ENCODE measurements at regions not wholly inside any gene's neighbourhood (a gene's known extent, or its start where the extent isn't known, plus 50 kb on each side); places are given as distances from the start of the nearest gene placed in this dataset.

- DNase-seq (ENCODE audit: low read depth in 1 of 2, low spot score in 1 of 2) = no peak
Observed at GRCh38 chr11:16448123-16448717, 91.9 kb upstream of the SOX6 start.

DNA sequence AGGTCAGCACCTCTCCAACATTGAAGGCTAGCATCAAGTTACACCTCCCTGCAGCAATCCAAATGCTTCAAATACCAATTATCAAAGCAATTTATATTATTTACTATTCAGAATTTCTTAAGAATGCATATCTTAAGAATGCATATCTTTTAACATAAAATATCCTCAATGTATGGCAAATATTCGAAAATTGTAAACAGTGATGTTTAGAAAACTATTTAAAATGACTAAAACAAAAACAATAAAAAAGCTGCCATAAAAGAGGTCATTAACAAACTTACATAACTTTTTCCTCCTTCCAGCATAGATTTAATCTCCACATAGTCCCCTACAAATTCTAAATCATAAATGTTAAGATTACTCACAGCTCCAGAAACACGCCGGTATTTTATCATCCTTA lies 85.1 kb upstream of the SOX6 start:
- no peak for DNase-seq (ENCODE audit: low read depth in 1 of 2, low spot score in 1 of 2)

DNA sequence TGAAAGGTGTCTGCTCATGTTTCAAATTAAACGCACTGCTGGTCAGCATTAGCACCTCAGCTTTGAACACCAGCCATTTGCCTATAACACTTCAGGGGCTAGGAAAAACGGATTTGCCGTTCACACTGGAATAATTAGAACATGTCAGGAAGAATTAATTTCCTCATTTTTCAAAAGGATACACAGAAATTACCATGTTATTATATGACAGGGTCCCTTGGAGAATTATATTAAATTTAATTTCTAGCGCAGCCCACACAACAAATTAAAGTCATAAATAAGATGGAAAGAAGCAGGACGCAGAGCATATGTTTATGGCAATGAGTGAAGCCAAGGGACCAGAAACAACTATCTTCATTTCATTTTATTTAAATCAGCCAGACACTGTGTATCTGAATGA lies 83.8 kb upstream of the SOX6 start:
- DNase-seq (ENCODE audit: low read depth in 1 of 2, low spot score in 1 of 2) = no peak

GRCh38 chr11:16434036-16434435 lies 77.7 kb upstream of the SOX6 start:
- DNase-seq (ENCODE audit: low read depth in 1 of 2, low spot score in 1 of 2) = no peak

DNA sequence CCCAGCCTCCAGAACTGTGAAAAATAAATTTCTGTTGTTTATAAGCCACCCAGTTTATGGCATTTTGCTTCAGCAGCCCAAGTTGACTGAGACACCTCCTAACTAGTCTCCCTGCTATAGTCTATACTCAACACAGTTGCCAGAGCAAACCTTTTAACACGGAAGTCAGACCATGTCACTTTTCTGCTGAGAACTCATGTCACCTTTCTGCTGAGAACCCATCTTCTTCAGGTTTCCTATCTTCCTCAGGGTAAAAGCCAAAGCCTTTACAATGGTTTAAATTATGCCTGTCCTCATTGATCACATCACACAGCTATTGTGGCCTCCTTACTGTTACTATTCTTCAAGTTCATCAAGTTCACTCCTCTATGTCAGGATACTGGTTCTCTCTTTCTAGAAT lies 74.3 kb upstream of the SOX6 start:
- no peak for DNase-seq (ENCODE audit: low read depth in 1 of 2, low spot score in 1 of 2)

DNA sequence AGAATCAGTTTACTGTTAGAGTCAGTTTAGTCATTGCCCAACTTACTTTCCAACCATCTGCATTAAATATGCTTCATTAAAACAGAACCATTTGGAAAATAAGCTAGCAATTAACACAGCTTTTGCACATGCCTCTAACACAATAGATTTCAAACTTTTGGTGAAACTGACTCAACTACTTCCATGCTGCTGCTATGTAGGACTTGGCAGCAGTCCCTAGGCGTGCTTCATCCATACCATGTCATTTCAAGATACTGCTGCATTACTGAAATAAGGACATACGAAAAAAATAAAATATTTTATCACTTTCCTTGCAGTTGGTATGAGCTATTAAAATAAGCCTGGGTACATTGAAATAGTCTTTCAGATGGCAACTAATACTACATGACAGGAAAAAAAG lies 65.5 kb upstream of the SOX6 start:
- DNase-seq (ENCODE audit: low read depth in 1 of 2, low spot score in 1 of 2) = no peak

- no peak for DNase-seq (ENCODE audit: low read depth in 1 of 2, low spot score in 1 of 2)
Observed at GRCh38 chr11:16418428-16419097, 62.2 kb upstream of the SOX6 start.

DNA sequence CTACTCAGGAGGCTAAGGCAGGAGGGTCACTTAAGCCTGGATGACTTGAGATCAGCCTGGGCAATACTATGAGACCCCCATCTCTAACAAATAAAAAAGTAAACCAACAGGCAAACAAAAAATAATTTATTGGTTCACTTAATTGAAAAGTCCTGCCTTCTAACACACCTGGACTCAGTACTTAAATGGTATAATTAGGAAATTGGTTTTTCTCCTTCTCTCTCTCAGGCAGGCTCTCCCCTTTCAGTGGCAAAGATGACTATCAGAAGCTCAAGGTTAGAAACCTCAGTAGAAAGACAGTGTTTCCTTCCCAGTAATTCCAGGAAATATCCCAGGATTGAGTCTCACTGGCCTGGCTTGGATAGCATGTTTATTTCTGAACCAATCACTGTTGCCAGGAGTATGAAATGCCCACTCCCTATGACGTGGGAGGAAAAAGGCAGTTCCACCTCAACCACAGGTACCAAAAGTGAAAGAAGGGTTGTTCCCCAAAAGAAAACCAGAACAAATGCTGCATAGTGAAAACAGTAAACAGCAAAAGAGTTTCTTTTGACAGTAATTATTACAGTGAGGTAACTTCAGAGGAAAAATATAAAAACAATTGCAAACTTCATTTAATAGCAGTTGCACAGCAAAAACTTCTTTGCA lies 56.3 kb upstream of the SOX6 start:
- no peak for DNase-seq (ENCODE audit: low read depth in 1 of 2, low spot score in 1 of 2)

- no peak for DNase-seq (ENCODE audit: low read depth in 1 of 2, low spot score in 1 of 2)
Observed at GRCh38 chr11:16410479-16410878, 54.1 kb upstream of the SOX6 start.

DNA sequence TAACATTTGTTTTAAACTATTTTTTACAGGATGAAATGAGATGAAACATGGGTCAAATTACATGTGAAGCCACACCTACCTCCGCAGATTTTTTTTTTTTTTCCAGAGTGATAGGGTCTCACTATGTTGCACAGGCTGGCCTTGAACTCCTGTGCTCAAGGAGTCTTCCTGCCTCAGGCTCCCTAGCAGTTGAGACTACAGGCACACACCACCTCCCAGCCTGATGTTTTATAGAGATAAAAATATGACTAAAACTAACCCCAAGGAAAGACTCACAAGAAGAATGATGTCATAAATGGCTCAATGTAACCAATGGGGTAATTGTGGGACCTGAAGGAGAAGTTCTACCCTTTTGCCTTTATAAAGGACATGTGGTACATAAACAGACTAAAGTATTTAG lies 52.3 kb upstream of the SOX6 start:
- DNase-seq (ENCODE audit: low read depth in 1 of 2, low spot score in 1 of 2) = no peak

DNA sequence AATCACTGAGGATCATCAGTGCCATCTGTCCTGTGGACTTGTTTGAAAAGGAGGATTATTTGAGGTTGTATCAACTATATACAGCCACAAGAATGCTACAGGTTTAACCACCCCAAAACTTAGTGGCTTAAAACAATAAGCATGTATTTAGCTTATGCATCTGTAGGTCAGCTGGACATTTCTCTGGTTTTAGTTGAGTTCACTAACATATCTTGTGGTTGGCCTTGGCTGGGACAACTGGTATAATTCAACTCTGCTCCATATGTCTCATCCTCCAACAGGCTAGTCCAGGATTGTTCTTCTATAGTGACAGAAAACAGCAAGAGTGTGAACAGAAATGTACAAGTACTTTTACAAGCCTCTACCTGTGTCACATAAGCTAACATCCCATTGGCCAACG lies 49.9 kb upstream of the SOX6 start:
- DNase-seq (ENCODE audit: low read depth in 1 of 2, low spot score in 1 of 2) = no peak
